ENCODE measurements at regions not wholly inside any gene's neighbourhood (a gene's known extent, or its start where the extent isn't known, plus 50 kb on each side); places are given as distances from the start of the nearest gene placed in this dataset.
A peak's percentile ranks its signal among the peaks of the same experiment; 100 is the strongest.

GRCh38 chr2:217463402-217464075 lies 539.3 kb downstream of the TNS1 start:
- no peaks in the 10 kb centered on the region for H3K9me3 ChIP-seq (ENCODE audit: low read length)
- in situ Hi-C loops (cut with HindIII; ENCODE audit: extremely low pct_ligation_motif_present, low pct_unique_long_range_greater_than_20kb) (no loop called here), intact Hi-C loops (cut with micrococcal nuclease; ENCODE audit: unreplicated experiment) (no loop called here)
- no peak overlapping the region for H3K27ac ChIP-seq (ENCODE audit: extremely low read length, insufficient read depth, low read length)
- no peak for DNase-seq (ENCODE audit: low spot score)
- no peaks in the 10 kb centered on the region for H3K79me2 ChIP-seq (ENCODE audit: insufficient read depth, low read length)
- no peak overlapping the region for H3K9ac ChIP-seq (ENCODE audit: insufficient read depth, low read depth, low read length)
- WGBS (ENCODE audit: low lambda C conversion rate) = 44% methylated on average over 2 of the region's 2 CpGs
- TF ChIP-seq ZNF83 (CRISPR knock-in tag; IDR thresholded peaks at IDR 0.05; ENCODE audit: borderline replicate concordance) (no peak), CREB1 (IDR thresholded peaks at IDR 0.05) (peak; percentile 51; the same call in 1 of the 2 replicates), CREB1 (CRISPR knock-in tag; IDR thresholded peaks at IDR 0.05) (no peak)
- ATAC-seq = no peak
- POLR2A ChIA-PET = no interaction called here
- H3K4me1 ChIP-seq (ENCODE audit: insufficient read depth, low read length) = no peaks in the 10 kb centered on the region
- no TSS peak for BruUV-seq (replicated peaks)
- no peaks in the 10 kb centered on the region; a peak in 1 of 5 replicates for H3K27me3 ChIP-seq (ENCODE audit: control insufficient read depth in 1 of 2, insufficient read depth in 2 of 2, low read length in 2 of 2)
- H4K20me1 ChIP-seq (ENCODE audit: insufficient read depth, low read length) = no peaks in the 10 kb centered on the region
- no peaks in the 10 kb centered on the region for H3K36me3 ChIP-seq (replicated peaks in 1 of 2; ENCODE audit: control insufficient read depth in 1 of 2, insufficient read depth in 2 of 2, low read length in 2 of 2)
- no peak overlapping the region for H3K4me3 ChIP-seq (replicated peaks in 1 of 3; ENCODE audit: insufficient read depth in 1 of 3, low read depth in 2 of 3, low read length in 3 of 3)
- no peak for FAIRE-seq
- no peak overlapping the region for H2AFZ ChIP-seq (ENCODE audit: low read length)
- CTCF ChIA-PET (ENCODE audit: low intra/inter-chr PET ratio, low total read pairs) = no interaction called here
- no peak overlapping the region for H3K4me2 ChIP-seq (ENCODE audit: low read depth, low read length)

GRCh38 chr2:217462121-217462520 lies 540.7 kb downstream of the TNS1 start:
- FAIRE-seq = no peak
- ChIA-PET CTCF (ENCODE audit: low intra/inter-chr PET ratio, low total read pairs) (no interaction called here), POLR2A (no interaction called here)
- WGBS (ENCODE audit: low lambda C conversion rate) = 20% methylated on average over 2 of the region's 2 CpGs
- ATAC-seq = no peak
- Histone ChIP-seq H3K4me3 (replicated peaks in 1 of 3; ENCODE audit: insufficient read depth in 1 of 3, low read depth in 2 of 3, low read length in 3 of 3) (no peak overlapping the region), H3K9ac (ENCODE audit: insufficient read depth, low read depth, low read length) (no peak overlapping the region), H3K27ac (ENCODE audit: extremely low read length, insufficient read depth, low read length) (no peak overlapping the region), H3K9me3 (ENCODE audit: low read length) (no peaks in the 10 kb centered on the region), H3K79me2 (ENCODE audit: insufficient read depth, low read length) (no peaks in the 10 kb centered on the region), H3K36me3 (replicated peaks in 1 of 2; ENCODE audit: control insufficient read depth in 1 of 2, insufficient read depth in 2 of 2, low read length in 2 of 2) (no peaks in the 10 kb centered on the region), H3K4me2 (ENCODE audit: low read depth, low read length) (no peak overlapping the region), H4K20me1 (ENCODE audit: insufficient read depth, low read length) (no peaks in the 10 kb centered on the region), H2AFZ (ENCODE audit: low read length) (no peak overlapping the region), H3K4me1 (ENCODE audit: insufficient read depth, low read length) (no peaks in the 10 kb centered on the region), H3K27me3 (ENCODE audit: control insufficient read depth in 1 of 2, insufficient read depth in 2 of 2, low read length in 2 of 2) (no peaks in the 10 kb centered on the region; a peak in 1 of 5 replicates)
- TF ChIP-seq ZNF687 (CRISPR knock-in tag; IDR thresholded peaks at IDR 0.05) (no peak), TAF15 (IDR thresholded peaks at IDR 0.05; ENCODE audit: low read depth, low read length, poor library complexity, severe bottlenecking) (no peak), RNF2 (conservative IDR thresholded peaks at IDR 0.05; ENCODE audit: low read depth) (no peak), ZSCAN12 (CRISPR knock-in tag; IDR thresholded peaks at IDR 0.05) (no peak), PLRG1 (conservative IDR thresholded peaks at IDR 0.05) (no peak), ZMYM2 (CRISPR knock-in tag; IDR thresholded peaks at IDR 0.05) (no peak), CEBPG (CRISPR knock-in tag; IDR thresholded peaks at IDR 0.05) (no peak), HOXA3 (CRISPR knock-in tag; IDR thresholded peaks at IDR 0.05) (no peak), THAP8 (CRISPR knock-in tag; IDR thresholded peaks at IDR 0.05; ENCODE audit: borderline replicate concordance) (no peak), ZFP41 (CRISPR knock-in tag; IDR thresholded peaks at IDR 0.05; ENCODE audit: borderline replicate concordance) (no peak), ZNF570 (CRISPR knock-in tag; IDR thresholded peaks at IDR 0.05; ENCODE audit: borderline replicate concordance) (no peak), XBP1 (CRISPR knock-in tag; IDR thresholded peaks at IDR 0.05) (no peak), GATA4 (IDR thresholded peaks at IDR 0.05; ENCODE audit: borderline replicate concordance, low read depth) (no peak), ATRX (CRISPR knock-in tag; IDR thresholded peaks at IDR 0.05; ENCODE audit: borderline replicate concordance) (no peak)
- intact Hi-C loops (cut with micrococcal nuclease; ENCODE audit: unreplicated experiment) (no loop called here), in situ Hi-C loops (cut with HindIII; ENCODE audit: extremely low pct_ligation_motif_present, low pct_unique_long_range_greater_than_20kb) (no loop called here)
- DNase-seq (ENCODE audit: low spot score) = no peak
- BruUV-seq (replicated peaks) = no TSS peak
